ENCODE measurements at regions not wholly inside any gene's neighbourhood (a gene's known extent, or its start where the extent isn't known, plus 50 kb on each side); places are given as distances from the start of the nearest gene placed in this dataset.

GRCh38 chr6:164453835-164454234 lies 855.6 kb downstream of the C6orf118 start:
- no peak for DNase-seq (ENCODE audit: low read depth)

DNA sequence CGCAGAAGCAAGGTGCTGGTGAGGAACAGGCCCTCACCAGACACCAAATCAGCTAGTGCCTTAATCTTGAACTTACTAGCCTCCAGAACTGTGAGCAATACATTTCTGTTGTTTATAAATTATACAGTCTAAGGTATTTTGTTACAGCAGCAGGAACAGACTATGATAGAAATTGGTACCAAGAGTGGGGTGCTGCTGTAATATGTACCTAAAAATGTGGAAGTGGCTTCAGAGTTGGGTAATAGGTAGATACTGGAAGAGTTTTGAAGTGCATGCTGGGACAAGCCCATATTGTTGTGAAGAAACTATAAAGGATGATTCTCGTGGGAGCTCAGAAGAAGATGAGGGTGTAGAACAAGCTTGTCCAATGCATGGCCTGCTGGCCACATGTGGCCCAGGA lies 866.8 kb downstream of the C6orf118 start:
- DNase-seq (ENCODE audit: low read depth): no peak

DNA sequence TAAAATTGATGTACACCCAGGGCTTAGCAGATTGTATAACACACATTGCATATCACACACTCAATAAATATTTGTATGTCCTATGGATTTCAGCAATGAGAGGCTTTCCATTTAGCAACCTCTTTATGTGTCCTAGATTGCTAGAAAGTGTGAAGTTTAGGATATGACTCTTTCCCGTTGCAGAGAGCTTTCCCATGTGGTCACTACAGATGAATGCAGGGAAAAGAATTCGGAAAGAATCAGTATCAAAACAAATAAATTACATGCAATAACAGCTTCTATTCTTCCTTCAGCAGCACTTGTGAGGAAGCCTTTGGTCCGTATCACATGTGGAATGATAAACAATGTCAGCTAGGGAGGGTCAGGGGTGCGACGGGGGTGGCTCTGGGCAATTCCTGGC lies 870.1 kb downstream of the C6orf118 start:
- no peak for DNase-seq (ENCODE audit: low read depth)

DNA sequence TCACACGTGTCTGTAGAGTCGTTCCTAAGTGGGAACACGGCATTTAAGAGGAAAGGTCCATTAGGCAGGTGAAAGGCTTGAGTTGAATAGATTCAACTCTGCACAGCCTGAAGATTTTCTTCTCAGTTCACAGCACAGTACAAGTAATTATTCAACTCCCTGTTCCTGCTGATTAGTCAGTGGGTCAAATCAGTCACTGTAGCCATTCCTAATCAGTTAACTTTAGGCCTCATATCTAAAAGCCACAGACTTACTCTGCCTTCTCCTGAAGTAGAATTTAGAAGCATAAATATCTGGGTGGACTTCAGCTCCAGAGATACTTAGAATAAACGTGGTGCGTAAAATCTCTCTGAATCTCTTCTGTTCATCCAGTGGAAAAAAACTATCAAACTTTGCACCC lies 872.4 kb downstream of the C6orf118 start:
- DNase-seq (ENCODE audit: low read depth): no peak

DNA sequence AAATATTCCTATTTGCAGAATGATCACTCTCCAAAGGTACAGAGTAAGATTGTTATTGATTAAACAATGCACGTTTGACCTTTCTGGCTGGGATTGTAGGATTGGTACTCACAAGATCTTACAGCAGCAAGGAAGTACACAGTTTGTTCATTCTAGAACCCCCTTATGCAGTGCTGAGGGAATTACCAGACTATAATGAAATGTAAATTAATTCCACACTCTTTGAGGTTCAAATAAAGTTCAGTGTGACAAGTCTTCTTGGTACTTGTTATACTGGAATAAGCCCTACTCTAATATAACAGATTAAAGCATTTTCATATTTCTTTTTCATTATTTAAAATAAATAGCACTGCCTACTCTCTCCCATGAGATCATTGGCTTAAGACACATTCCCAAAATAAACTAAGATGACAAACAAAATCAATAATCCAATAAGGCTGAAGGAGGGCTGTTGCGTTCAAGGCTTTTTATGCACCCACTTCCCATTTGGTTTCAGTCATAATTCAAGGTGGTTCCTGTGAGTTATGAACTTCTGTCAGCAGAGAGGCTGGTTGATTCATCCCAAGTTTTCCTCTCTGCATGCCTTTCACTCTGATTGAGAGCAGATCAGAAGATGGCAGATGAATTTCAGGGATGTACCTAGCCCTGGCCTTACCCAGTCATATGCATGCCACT lies 881.5 kb downstream of the C6orf118 start:
- DNase-seq (ENCODE audit: low read depth): no peak

- DNase-seq (ENCODE audit: low read depth): no peak
These were observed 884.9 kb downstream of the C6orf118 start for GRCh38 chr6:164424489-164424888.

DNA sequence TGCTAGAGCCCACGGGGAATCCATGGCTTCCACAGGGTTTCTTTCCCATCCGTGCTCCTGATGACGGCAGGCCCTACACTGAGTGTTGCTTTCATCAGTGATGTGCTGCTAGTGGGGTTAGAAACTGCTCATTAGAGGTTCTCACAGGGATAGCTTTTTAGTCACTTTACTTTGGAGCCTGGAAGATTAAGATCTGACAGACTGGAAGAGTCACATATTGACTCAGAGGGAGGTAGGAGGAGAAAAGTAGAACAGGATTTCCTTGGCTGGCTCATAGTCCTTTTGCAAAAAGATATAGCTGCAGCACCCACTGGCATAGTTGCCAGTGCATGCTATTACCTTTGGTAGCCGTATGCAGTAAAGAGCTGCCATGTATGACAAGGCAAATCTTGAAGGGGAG lies 890.3 kb downstream of the C6orf118 start:
- no peak for DNase-seq (ENCODE audit: low read depth)

DNA sequence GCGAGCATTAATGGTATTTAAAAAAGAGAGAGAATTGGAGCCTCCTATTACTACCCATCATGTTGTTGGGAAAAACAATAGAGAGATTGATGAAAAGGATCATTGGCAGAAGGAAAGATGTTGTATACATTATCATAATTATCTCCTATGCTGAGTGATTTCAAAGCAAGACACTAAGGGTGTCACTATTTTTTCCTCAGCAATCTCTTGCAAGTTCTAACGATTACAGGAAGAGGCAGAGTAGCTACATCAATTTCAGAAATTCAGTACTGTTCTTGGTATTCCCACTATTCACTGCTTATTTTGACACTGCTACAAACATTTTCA lies 891.2 kb downstream of the C6orf118 start:
- DNase-seq (ENCODE audit: low read depth): no peak

DNA sequence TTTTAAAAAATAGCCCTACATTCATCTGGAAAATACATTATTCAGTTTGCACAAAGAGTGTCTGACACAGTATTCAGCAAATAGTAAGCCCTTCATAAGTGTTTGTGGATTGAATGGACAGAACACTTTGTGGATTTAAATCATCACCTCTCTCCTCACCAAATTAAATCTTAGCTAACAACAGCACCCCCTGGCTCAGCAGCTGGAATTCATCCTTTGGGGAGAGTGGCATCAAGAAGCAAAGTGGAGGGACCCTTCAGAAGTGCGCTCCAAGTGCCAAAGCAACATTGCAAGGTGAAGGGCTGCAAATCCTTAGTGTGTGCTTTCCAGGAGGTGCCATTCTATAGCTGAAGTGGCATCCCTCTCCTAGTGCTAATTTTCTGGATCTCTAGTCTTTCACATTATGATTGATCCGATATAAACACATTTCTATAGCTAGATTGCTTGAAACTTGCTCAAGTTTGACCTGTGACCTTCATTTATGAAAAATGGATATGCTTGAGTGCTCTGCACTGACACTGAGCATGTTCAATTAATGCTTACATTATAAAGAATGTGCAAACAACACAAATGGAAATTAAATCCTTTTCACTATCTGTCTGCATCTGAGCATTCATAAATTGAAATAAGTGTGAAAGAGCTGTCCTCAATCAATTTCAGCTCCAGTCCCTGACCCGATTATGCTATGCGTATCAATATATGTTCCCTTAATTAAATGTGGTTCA lies 891.7 kb downstream of the C6orf118 start:
- no peak for DNase-seq (ENCODE audit: low read depth)

GRCh38 chr6:164415832-164416563 lies 893.4 kb downstream of the C6orf118 start:
- DNase-seq (ENCODE audit: low read depth): no peak

DNA sequence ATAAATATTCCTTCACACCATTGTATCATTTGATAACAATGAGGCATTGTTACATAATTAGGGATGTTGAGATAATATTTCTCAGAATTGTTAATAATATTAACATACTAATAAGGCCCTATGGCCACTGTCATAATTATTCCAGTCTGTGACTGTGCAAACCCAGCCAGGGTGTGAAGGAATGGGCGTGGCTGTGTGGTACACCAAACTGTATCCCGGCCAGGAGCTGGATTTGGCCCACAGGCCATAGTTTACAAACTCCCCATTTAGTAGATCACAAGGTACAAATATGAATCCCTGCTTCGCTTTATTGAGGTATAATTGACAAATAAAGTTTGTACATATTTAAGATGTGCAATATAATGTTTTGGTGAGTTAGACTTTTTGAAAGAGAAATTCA lies 894.7 kb downstream of the C6orf118 start:
- DNase-seq (ENCODE audit: low read depth): no peak

DNA sequence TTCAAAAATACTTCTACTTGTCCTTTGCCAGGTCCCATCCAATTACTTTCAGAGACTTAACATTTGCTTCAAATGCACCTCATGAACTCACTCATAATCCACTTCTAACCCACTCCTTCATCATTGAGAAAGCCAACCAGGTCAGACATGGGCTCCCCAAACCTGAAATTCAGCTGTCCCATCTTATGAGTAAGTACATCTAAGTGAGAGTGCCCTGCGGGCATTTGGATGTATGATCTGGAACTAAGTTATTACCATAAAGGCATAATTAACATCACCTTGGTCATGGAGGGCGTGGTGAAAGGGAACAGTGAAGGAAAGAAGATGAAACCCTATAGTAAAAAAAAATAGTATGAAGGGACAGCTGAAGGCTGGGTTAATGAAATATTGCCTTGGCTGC lies 896.8 kb downstream of the C6orf118 start:
- no peak for DNase-seq (ENCODE audit: low read depth)

- DNase-seq (ENCODE audit: low read depth): no peak
These were observed 899.4 kb downstream of the C6orf118 start for GRCh38 chr6:164410017-164410416.

GRCh38 chr6:164409309-164410009 lies 899.9 kb downstream of the C6orf118 start:
- no peak for DNase-seq (ENCODE audit: low read depth)

GRCh38 chr6:164408868-164409267 lies 900.5 kb downstream of the C6orf118 start:
- DNase-seq (ENCODE audit: low read depth): no peak

DNA sequence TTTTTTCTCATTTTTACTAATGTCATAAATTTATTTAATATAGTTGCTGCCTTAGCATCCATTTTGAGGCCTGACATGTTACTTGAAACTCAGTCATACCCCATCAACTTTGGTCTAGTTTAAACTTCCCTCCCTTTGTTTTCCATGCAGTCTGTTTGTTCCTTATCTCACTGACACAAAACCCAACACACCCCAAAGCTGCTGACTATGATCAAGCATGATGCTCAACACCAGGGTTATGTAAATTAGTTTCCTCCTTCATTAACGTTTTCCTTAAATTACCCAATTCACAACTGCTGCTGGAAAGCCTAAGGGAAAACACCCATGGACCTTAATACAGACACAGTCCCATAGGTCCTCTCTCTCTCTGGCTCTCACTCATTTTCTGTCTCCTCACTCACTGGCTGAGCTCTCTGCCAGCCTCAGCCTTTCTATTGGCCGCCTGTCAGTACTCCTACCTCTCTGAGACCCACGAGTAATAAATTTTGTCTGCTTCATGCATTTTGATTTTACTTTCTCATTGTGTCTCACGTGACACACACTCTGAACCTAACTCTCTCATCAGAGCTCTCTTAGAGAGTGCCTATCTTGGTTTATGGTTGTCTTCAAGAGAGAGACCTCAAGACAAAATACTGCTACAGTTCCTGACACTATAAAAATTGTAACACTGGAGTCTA lies 904.5 kb downstream of the C6orf118 start:
- DNase-seq (ENCODE audit: low read depth): no peak

DNA sequence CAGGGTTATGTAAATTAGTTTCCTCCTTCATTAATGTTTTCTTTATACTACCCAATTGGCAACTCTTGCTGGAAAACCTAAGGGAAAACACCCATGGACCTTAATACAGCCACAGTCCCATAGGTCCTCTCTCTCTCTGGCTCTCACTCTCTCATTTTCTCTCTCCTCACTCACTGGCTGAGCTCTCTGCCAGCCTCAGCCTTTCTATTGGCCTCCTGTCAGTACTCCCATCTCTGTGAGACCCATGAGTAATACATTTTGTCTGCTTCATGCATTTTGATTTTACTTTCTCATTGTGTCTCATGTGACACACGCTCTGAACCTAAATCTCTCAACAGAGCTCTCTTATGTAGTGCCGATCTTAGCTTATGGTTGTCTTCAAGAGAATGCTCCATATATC lies 907.5 kb downstream of the C6orf118 start:
- no peak for DNase-seq (ENCODE audit: low read depth)

GRCh38 chr6:164398647-164399046 lies 910.8 kb downstream of the C6orf118 start:
- DNase-seq (ENCODE audit: low read depth): no peak

DNA sequence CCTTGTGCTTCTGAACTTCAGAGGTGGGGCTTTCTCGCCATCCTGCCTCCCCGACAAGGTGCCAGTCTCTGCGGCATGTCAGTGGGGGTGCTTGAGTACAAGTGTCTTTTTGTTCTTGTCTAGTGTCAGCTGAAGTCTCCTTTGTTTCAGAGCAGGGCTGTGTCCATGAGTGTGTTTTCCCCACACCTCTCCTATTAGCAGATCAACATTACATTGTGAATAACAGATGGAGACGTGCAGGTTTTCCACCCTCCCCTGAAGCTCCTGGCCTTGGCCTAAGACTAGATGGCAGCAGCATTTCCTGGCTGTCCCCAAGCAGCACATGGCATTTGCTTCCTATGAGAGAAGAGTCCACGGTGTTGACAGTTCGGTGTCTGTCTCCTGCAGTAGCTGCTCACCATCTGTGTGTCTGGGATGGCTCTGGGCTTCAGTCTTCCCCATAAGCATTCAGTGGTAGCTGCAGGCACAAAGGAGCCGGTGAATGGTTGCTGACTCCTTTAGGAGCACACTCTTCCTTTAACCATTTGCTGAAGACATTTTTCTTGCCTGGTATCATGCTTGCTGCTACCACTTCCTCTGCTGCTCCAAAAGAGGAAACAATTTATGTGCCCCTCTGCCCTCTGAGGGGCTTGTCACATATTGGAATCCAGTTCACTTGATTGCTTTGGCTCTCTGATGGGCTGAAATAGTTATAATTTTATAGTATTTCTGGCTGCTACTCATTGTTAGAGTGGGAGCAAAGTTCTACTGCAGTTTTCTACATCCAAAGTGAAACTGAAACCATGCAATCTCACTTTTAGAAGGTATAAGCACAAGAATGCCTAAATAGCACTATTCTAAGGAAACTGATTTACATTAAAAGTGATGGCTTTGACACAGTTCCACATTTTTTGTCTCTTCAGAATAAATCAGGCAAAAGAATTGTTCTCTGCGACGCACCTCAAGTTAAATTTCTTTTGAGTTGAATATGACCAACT lies 913.0 kb downstream of the C6orf118 start:
- no peak for DNase-seq (ENCODE audit: low read depth)

GRCh38 chr6:164379795-164380194 lies 929.6 kb downstream of the C6orf118 start:
- DNase-seq (ENCODE audit: low read depth): no peak

- DNase-seq (ENCODE audit: low read depth): no peak
These were observed 931.1 kb downstream of the C6orf118 start for GRCh38 chr6:164378330-164378729.

All from activated T-cell treated with anti-CD3 and anti-CD28 coated beads for 24 hours (primary cell).